ENCODE measurements at regions not wholly inside any gene's neighbourhood (a gene's known extent, or its start where the extent isn't known, plus 50 kb on each side); places are given as distances from the start of the nearest gene placed in this dataset.

GRCh38 chrX:38871129-38872029 is 70.1 kb downstream of the MID1IP1 start:
- TF ChIP-seq POLR2AphosphoS5 (IDR thresholded peaks at IDR 0.05) (no peak), CTCF (IDR thresholded peaks at IDR 0.05) (no peak), POLR2A (IDR thresholded peaks at IDR 0.05) (no peak)
- intact Hi-C loops (cut with DNase I; ENCODE audit: low total_unique reads): no loop called here
- Histone ChIP-seq H3K36me3 (no peaks in the 10 kb centered on the region), H3K4me1 (no peaks in the 10 kb centered on the region), H3K27me3 (peaks cover 0 to 43% of the 10 kb centered on the region in 2 donors), H3K4me3 (no peak overlapping the region), H3K9me3 (no peaks in the 10 kb centered on the region), H3K27ac (no peak overlapping the region)
- DNase-seq (ENCODE audit: low spot score in 2 of 2): no peak

GRCh38 chrX:38877366-38877765 is 76.1 kb downstream of the MID1IP1 start:
- Histone ChIP-seq H3K4me3 (no peak overlapping the region), H3K9me3 (no peaks in the 10 kb centered on the region), H3K4me1 (no peaks in the 10 kb centered on the region), H3K36me3 (no peaks in the 10 kb centered on the region), H3K27ac (no peak overlapping the region), H3K27me3 (peaks cover 0 to 39% of the 10 kb centered on the region in 2 donors)
- intact Hi-C loops (cut with DNase I; ENCODE audit: low total_unique reads): no loop called here
- TF ChIP-seq POLR2AphosphoS5 (IDR thresholded peaks at IDR 0.05) (no peak), POLR2A (IDR thresholded peaks at IDR 0.05) (no peak), CTCF (IDR thresholded peaks at IDR 0.05) (no peak)
- no peak for DNase-seq (ENCODE audit: low spot score in 2 of 2)

GRCh38 chrX:38878641-38879340 is 77.5 kb downstream of the MID1IP1 start:
- H3K27me3 ChIP-seq: peaks cover 0 to 41% of the 10 kb centered on the region in 2 donors
- intact Hi-C loops (cut with DNase I; ENCODE audit: low total_unique reads): no loop called here

GRCh38 chrX:38879631-38880220 is 78.5 kb downstream of the MID1IP1 start:
- intact Hi-C loops (cut with DNase I; ENCODE audit: low total_unique reads): no loop called here
- Histone ChIP-seq H3K4me1 (no peaks in the 10 kb centered on the region), H3K27ac (no peak overlapping the region), H3K9me3 (peaks cover 0 to 4% of the 10 kb centered on the region in 2 donors), H3K4me3 (no peak overlapping the region), H3K27me3 (peaks cover 0 to 38% of the 10 kb centered on the region in 2 donors), H3K36me3 (no peaks in the 10 kb centered on the region)
- TF ChIP-seq POLR2A (IDR thresholded peaks at IDR 0.05) (no peak), CTCF (IDR thresholded peaks at IDR 0.05) (no peak), POLR2AphosphoS5 (IDR thresholded peaks at IDR 0.05) (no peak)
- no peak for DNase-seq (ENCODE audit: low spot score in 2 of 2)

More at GRCh38 chrX:38878641-38879340, 77.5 kb downstream of the MID1IP1 start:
- Histone ChIP-seq H3K4me3 (no peak overlapping the region), H3K9me3 (no peaks in the 10 kb centered on the region), H3K27ac (no peak overlapping the region), H3K4me1 (no peaks in the 10 kb centered on the region), H3K36me3 (no peaks in the 10 kb centered on the region)
- no peak for DNase-seq (ENCODE audit: low spot score in 2 of 2)
- TF ChIP-seq POLR2A (IDR thresholded peaks at IDR 0.05) (no peak), POLR2AphosphoS5 (IDR thresholded peaks at IDR 0.05) (no peak), CTCF (IDR thresholded peaks at IDR 0.05) (no peak)
